Gastroesophageal sphincter (tissue), 3 donors: ENCODE measurements at regions not wholly inside any gene's neighbourhood (a gene's known extent, or its start where the extent isn't known, plus 50 kb on each side); places are given as distances from the start of the nearest gene placed in this dataset.

ENCODE experiments used
- POLR2A ChIP-seq, 2 donors: fragments of 450-650 bp; IDR thresholded peaks; one replicate each; pipeline ENCODE4 v1.6.1; 2017; ENCODE audit warnings: antibody characterized with exemption in 2 of 2, mild to moderate bottlenecking in 2 of 2, moderate library complexity in 1 of 2
- POLR2AphosphoS5 ChIP-seq: sonication (generic); formaldehyde crosslinking; IDR thresholded peaks from one replicate; pipeline ENCODE4 v1.6.1; 2017; ENCODE audit warnings: antibody characterized with exemption
- TF ChIP-seq, protein P1 (sequence below), 4 experiments: fragments of 200-600 bp in 2 of 4; fragments of 450-650 bp in 2 of 4; sonication (generic) in 1 of 4; IDR thresholded peaks; one replicate each; pipeline ENCODE4 v1.5.1; 2017 to 2019; ENCODE audit warnings: antibody characterized with exemption in 4 of 4, mild to moderate bottlenecking in 2 of 4, moderate library complexity in 2 of 4

GRCh38 chr2:7292154-7292691 lies 375.0 kb downstream of the RNF144A start:
- TF ChIP-seq POLR2AphosphoS5 = no peak
- TF ChIP-seq, protein P1, sequence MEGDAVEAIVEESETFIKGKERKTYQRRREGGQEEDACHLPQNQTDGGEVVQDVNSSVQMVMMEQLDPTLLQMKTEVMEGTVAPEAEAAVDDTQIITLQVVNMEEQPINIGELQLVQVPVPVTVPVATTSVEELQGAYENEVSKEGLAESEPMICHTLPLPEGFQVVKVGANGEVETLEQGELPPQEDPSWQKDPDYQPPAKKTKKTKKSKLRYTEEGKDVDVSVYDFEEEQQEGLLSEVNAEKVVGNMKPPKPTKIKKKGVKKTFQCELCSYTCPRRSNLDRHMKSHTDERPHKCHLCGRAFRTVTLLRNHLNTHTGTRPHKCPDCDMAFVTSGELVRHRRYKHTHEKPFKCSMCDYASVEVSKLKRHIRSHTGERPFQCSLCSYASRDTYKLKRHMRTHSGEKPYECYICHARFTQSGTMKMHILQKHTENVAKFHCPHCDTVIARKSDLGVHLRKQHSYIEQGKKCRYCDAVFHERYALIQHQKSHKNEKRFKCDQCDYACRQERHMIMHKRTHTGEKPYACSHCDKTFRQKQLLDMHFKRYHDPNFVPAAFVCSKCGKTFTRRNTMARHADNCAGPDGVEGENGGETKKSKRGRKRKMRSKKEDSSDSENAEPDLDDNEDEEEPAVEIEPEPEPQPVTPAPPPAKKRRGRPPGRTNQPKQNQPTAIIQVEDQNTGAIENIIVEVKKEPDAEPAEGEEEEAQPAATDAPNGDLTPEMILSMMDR (IDR thresholded peaks at IDR 0.05) = no peak
- TF ChIP-seq POLR2A (IDR thresholded peaks at IDR 0.05) = no peak
